SK-N-SH (cell line): ENCODE measurements at regions not wholly inside any gene's neighbourhood (a gene's known extent, or its start where the extent isn't known, plus 50 kb on each side); places are given as distances from the start of the nearest gene placed in this dataset.

Source experiments
- EP300 ChIP-seq, 2 experiments: IDR thresholded peaks; 2 replicates each; pipeline versions ENCODE4 v1.4.0 to v1.6.1; 2012; ENCODE audit warnings: borderline replicate concordance in 1 of 2, low read depth in 1 of 2, low read length in 1 of 2
- EZH2phosphoT487 ChIP-seq: fragments of 200-600 bp; sonication (generic); IDR thresholded peaks from 2 replicates; pipeline ENCODE4 v1.6.1; 2017; ENCODE audit warnings: low read depth, mixed run types, mild to moderate bottlenecking, antibody characterized with exemption, moderate library complexity, borderline replicate concordance
- FOXM1 ChIP-seq: IDR thresholded peaks from 2 replicates; pipeline ENCODE4 v1.4.0; 2012; ENCODE audit warnings: low read depth, mild to moderate bottlenecking
- JUND ChIP-seq: IDR thresholded peaks from 2 replicates; pipeline ENCODE4 v1.4.0; 2012
- MXI1 ChIP-seq: IDR thresholded peaks from 2 replicates; pipeline ENCODE4 v1.6.1; 2012; ENCODE audit warnings: mild to moderate bottlenecking, low read depth, low read length, improper control_type of control experiment
- RAD21 ChIP-seq: IDR thresholded peaks from 2 replicates; pipeline ENCODE4 v1.6.1; 2012; ENCODE audit warnings: mild to moderate bottlenecking, low read length
- RFX5 ChIP-seq: IDR thresholded peaks from 2 replicates; pipeline ENCODE4 v1.6.1; 2012; ENCODE audit warnings: mild to moderate bottlenecking, improper control_type of control experiment, low read length
- SIN3A ChIP-seq: IDR thresholded peaks from 2 replicates; pipeline ENCODE4 v1.6.1; 2012; ENCODE audit warnings: low read depth, mild to moderate bottlenecking, low read length, moderate library complexity, borderline replicate concordance
- SMC3 ChIP-seq: IDR thresholded peaks from 2 replicates; pipeline ENCODE4 v1.6.1; 2012; ENCODE audit warnings: low read depth, low read length, improper control_type of control experiment
- TF ChIP-seq, protein P1 (sequence below): fragments of 200-600 bp; sonication (generic); IDR thresholded peaks from 2 replicates; pipeline ENCODE4 v1.6.1; 2017; ENCODE audit warnings: antibody characterized with exemption, mild to moderate bottlenecking, moderate library complexity
- TF ChIP-seq, protein P2 (sequence below): IDR thresholded peaks from 2 replicates; pipeline ENCODE4 v1.4.0; 2012; ENCODE audit warnings: low read depth, borderline replicate concordance

GRCh38 chr2:145386973-145387372 lies 867.1 kb upstream of the ZEB2 start:
- TF ChIP-seq, protein P1, sequence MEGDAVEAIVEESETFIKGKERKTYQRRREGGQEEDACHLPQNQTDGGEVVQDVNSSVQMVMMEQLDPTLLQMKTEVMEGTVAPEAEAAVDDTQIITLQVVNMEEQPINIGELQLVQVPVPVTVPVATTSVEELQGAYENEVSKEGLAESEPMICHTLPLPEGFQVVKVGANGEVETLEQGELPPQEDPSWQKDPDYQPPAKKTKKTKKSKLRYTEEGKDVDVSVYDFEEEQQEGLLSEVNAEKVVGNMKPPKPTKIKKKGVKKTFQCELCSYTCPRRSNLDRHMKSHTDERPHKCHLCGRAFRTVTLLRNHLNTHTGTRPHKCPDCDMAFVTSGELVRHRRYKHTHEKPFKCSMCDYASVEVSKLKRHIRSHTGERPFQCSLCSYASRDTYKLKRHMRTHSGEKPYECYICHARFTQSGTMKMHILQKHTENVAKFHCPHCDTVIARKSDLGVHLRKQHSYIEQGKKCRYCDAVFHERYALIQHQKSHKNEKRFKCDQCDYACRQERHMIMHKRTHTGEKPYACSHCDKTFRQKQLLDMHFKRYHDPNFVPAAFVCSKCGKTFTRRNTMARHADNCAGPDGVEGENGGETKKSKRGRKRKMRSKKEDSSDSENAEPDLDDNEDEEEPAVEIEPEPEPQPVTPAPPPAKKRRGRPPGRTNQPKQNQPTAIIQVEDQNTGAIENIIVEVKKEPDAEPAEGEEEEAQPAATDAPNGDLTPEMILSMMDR, result no peak
- no peak for TF ChIP-seq SMC3
- no peak for TF ChIP-seq EZH2phosphoT487
- TF ChIP-seq RFX5, result no peak
- no peak for TF ChIP-seq EP300 (IDR thresholded peaks at IDR 0.05; ENCODE audit: borderline replicate concordance in 1 of 2, low read depth in 1 of 2, low read length in 1 of 2)
- TF ChIP-seq SIN3A, result no peak
- no peak for TF ChIP-seq RAD21
- TF ChIP-seq, protein P2, sequence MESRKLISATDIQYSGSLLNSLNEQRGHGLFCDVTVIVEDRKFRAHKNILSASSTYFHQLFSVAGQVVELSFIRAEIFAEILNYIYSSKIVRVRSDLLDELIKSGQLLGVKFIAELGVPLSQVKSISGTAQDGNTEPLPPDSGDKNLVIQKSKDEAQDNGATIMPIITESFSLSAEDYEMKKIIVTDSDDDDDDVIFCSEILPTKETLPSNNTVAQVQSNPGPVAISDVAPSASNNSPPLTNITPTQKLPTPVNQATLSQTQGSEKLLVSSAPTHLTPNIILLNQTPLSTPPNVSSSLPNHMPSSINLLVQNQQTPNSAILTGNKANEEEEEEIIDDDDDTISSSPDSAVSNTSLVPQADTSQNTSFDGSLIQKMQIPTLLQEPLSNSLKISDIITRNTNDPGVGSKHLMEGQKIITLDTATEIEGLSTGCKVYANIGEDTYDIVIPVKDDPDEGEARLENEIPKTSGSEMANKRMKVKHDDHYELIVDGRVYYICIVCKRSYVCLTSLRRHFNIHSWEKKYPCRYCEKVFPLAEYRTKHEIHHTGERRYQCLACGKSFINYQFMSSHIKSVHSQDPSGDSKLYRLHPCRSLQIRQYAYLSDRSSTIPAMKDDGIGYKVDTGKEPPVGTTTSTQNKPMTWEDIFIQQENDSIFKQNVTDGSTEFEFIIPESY, result no peak
- TF ChIP-seq JUND, result no peak
- no peak for TF ChIP-seq MXI1
- no peak for TF ChIP-seq FOXM1
